GM23338 (cell line): ENCODE measurements at regions not wholly inside any gene's neighbourhood (a gene's known extent, or its start where the extent isn't known, plus 50 kb on each side); places are given as distances from the start of the nearest gene placed in this dataset.
A peak's percentile ranks its signal among the peaks of the same experiment; 100 is the strongest.

Experiments
- ATAC-seq: fragments of 200-7000 bp; cut with Tn5 transposase; 3 replicates; pipeline ENCODE4 v1.9.1; 2020
- DNase-seq: peaks from one replicate; pipeline ENCODE4 v3.0.0-alpha.2; 2015; ENCODE audit warnings: low spot score
- H2AFZ ChIP-seq: fragments of 200-600 bp; sonication (generic); 2 replicates; pipeline ENCODE4 v1.8.0; 2016; ENCODE audit warnings: antibody characterized with exemption, mild to moderate bottlenecking, moderate library complexity
- H3F3A ChIP-seq: fragments of 200-600 bp; sonication (generic); replicated peaks from 2 replicates; pipeline ENCODE4 v1.8.0; 2017; ENCODE audit warnings: antibody characterized with exemption, mixed run types, low read depth
- H3K27ac ChIP-seq: fragments of 200-600 bp; sonication (generic); 2 replicates; pipeline ENCODE4 v1.6.1; 2016; ENCODE audit warnings: low read depth
- H3K27me3 ChIP-seq: fragments of 200-600 bp; sonication (generic); 2 replicates; pipeline ENCODE4 v1.8.0; 2016; ENCODE audit warnings: mild to moderate bottlenecking, mixed run types, moderate library complexity; ENCODE audit not compliant: insufficient read depth
- H3K36me3 ChIP-seq: fragments of 200-600 bp; sonication (generic); 2 replicates; pipeline ENCODE4 v1.8.0; 2016; ENCODE audit warnings: mild to moderate bottlenecking; ENCODE audit not compliant: insufficient read depth
- H3K4me1 ChIP-seq: fragments of 200-600 bp; sonication (generic); 2 replicates; pipeline ENCODE4 v1.8.0; 2016; ENCODE audit warnings: mild to moderate bottlenecking, moderate library complexity; ENCODE audit not compliant: insufficient read depth
- H3K4me2 ChIP-seq: fragments of 200-600 bp; sonication (generic); 2 replicates; pipeline ENCODE4 v1.7.1; 2017; ENCODE audit warnings: mixed run types
- H3K4me3 ChIP-seq: fragments of 200-600 bp; sonication (generic); 2 replicates; pipeline ENCODE4 v1.6.1; 2016; ENCODE audit warnings: mixed run types
- H3K79me2 ChIP-seq: fragments of 200-600 bp; sonication (generic); replicated peaks from 2 replicates; pipeline ENCODE4 v1.8.0; 2017; ENCODE audit warnings: mild to moderate bottlenecking; ENCODE audit not compliant: insufficient read depth
- H3K9me2 ChIP-seq: fragments of 200-600 bp; sonication (generic); 2 replicates; pipeline ENCODE4 v1.8.0; 2017; ENCODE audit not compliant: insufficient read depth
- H4K20me1 ChIP-seq: fragments of 200-600 bp; sonication (generic); replicated peaks from 2 replicates; pipeline ENCODE4 v1.8.0; 2017; ENCODE audit warnings: mild to moderate bottlenecking; ENCODE audit not compliant: insufficient read depth
- H3K27ac Mint-ChIP-seq: 2 replicates; pipeline ENCODE4 v1.8.0; 2020; ENCODE audit warnings: inconsistent platforms, mild to moderate bottlenecking, moderate library complexity, mixed read lengths
- H3K27me3 Mint-ChIP-seq: 3 replicates; pipeline ENCODE4 v1.8.0; 2022; ENCODE audit warnings: low read depth, mild to moderate bottlenecking, moderate library complexity, mixed read lengths, inconsistent platforms; ENCODE audit not compliant: insufficient read depth, poor library complexity
- H3K36me3 Mint-ChIP-seq: 3 replicates; pipeline ENCODE4 v1.8.0; 2021; ENCODE audit warnings: low read depth, mild to moderate bottlenecking, inconsistent platforms, moderate library complexity, mixed read lengths
- H3K4me1 Mint-ChIP-seq: 3 replicates; pipeline ENCODE4 v1.8.0; 2020; ENCODE audit warnings: mild to moderate bottlenecking, inconsistent platforms, mixed read lengths
- H3K4me3 Mint-ChIP-seq: 3 replicates; pipeline ENCODE4 v1.8.0; 2021; ENCODE audit warnings: moderate library complexity, mild to moderate bottlenecking, inconsistent platforms, mixed read lengths
- H3K9me3 Mint-ChIP-seq: 3 replicates; pipeline ENCODE4 v1.8.0; 2020; ENCODE audit warnings: moderate library complexity, mild to moderate bottlenecking, inconsistent platforms, mixed read lengths
- CTCF ChIP-seq, 2 experiments: fragments of 200-600 bp in 1 of 2; sonication (generic) in 1 of 2; conservative IDR thresholded peaks; 2 replicates each; pipeline versions ENCODE4 v1.5.1 to v1.6.1; 2016 to 2017; ENCODE audit warnings: antibody characterized with exemption in 2 of 2, low read depth in 2 of 2, mild to moderate bottlenecking in 2 of 2, moderate library complexity in 1 of 2
- ETS1 ChIP-seq: IDR thresholded peaks from 2 replicates; pipeline ENCODE4 v1.6.1; 2016; ENCODE audit warnings: antibody characterized with exemption
- EZH2 ChIP-seq: fragments of 200-600 bp; sonication (generic); IDR thresholded peaks from one replicate; pipeline ENCODE4 v1.8.0; 2017; ENCODE audit warnings: antibody characterized with exemption, mild to moderate bottlenecking, low read depth; ENCODE audit not compliant: unreplicated experiment
- EZH2phosphoT487 ChIP-seq: fragments of 200-600 bp; sonication (generic); IDR thresholded peaks from one replicate; pipeline ENCODE4 v1.8.1; 2018; ENCODE audit warnings: antibody characterized with exemption; ENCODE audit not compliant: unreplicated experiment
- JUNB ChIP-seq: IDR thresholded peaks from one replicate; pipeline ENCODE4 v1.6.1; 2016; ENCODE audit warnings: antibody characterized with exemption; ENCODE audit not compliant: unreplicated experiment
- NANOG ChIP-seq: IDR thresholded peaks from 2 replicates; pipeline ENCODE4 v1.6.1; 2016; ENCODE audit warnings: antibody characterized with exemption, borderline replicate concordance
- POLR2AphosphoS5 ChIP-seq: IDR thresholded peaks from 2 replicates; pipeline ENCODE4 v1.6.1; 2016; ENCODE audit warnings: antibody characterized with exemption, low read depth
- REST ChIP-seq: IDR thresholded peaks from one replicate; pipeline ENCODE4 v1.6.1; 2018; ENCODE audit warnings: antibody characterized with exemption; ENCODE audit not compliant: unreplicated experiment
- STAT1 ChIP-seq: IDR thresholded peaks from one replicate; pipeline ENCODE4 v1.6.1; 2016; ENCODE audit warnings: antibody characterized with exemption; ENCODE audit not compliant: unreplicated experiment
- ZNF114 ChIP-seq: fragments of 250-450 bp; sonication (Bioruptor Pico); IDR thresholded peaks from 2 replicates; pipeline ENCODE4 v1.5.0; 2020; ENCODE audit warnings: mild to moderate bottlenecking, moderate library complexity
- ZNF331 ChIP-seq: fragments of 250-450 bp; sonication (Bioruptor Pico); IDR thresholded peaks from 2 replicates; pipeline ENCODE4 v1.5.0; 2020; ENCODE audit warnings: low read depth, mild to moderate bottlenecking, moderate library complexity
- ZNF462 ChIP-seq: fragments of 250-450 bp; sonication (Bioruptor Pico); IDR thresholded peaks from 2 replicates; pipeline ENCODE4 v1.5.0; 2020; ENCODE audit warnings: mild to moderate bottlenecking, moderate library complexity

- no peaks in the 10 kb centered on the region for H3K4me1 Mint-ChIP-seq
- DNase-seq (no peak), ATAC-seq (no peak)
- no peaks in the 10 kb centered on the region for H3K9me3 Mint-ChIP-seq
- no peak overlapping the region for H3K27ac Mint-ChIP-seq
- Histone ChIP-seq H3K79me2 (no peaks in the 10 kb centered on the region), H4K20me1 (no peaks in the 10 kb centered on the region), H3K27ac (no peak overlapping the region), H3F3A (no peaks in the 10 kb centered on the region), H3K27me3 (no peaks in the 10 kb centered on the region), H3K36me3 (no peaks in the 10 kb centered on the region), H3K4me2 (no peak overlapping the region), H3K9me2 (no peaks in the 10 kb centered on the region), H2AFZ (0 out of 2 replicates have a peak overlapping the region, but pooled peaks have one; percentile 38), H3K4me3 (no peak overlapping the region), H3K4me1 (peaks cover 3% of the 10 kb centered on the region; the same call in 1 of the 2 replicates)
- no peak overlapping the region for H3K4me3 Mint-ChIP-seq
- no peaks in the 10 kb centered on the region for H3K36me3 Mint-ChIP-seq
- TF ChIP-seq JUNB (no peak), REST (no peak), STAT1 (no peak), EZH2phosphoT487 (no peak), ETS1 (no peak), ZNF331 (CRISPR knock-in tag) (no peak), ZNF462 (CRISPR knock-in tag) (no peak), CTCF (conservative IDR thresholded peaks at IDR 0.05; ENCODE audit: low read depth in 2 of 2) (no peak), ZNF114 (no peak), POLR2AphosphoS5 (no peak), NANOG (no peak), EZH2 (no peak)
- peaks cover 1% of the 10 kb centered on the region for H3K27me3 Mint-ChIP-seq
Measured at GRCh38 chr2:163970058-163970813, 234.4 kb upstream of the FIGN start.
